ENCODE measurements at regions not wholly inside any gene's neighbourhood (a gene's known extent, or its start where the extent isn't known, plus 50 kb on each side); places are given as distances from the start of the nearest gene placed in this dataset.

- H3F3A ChIP-seq (ENCODE audit: insufficient read depth, low read length), result no peaks in the 10 kb centered on the region
- no peak overlapping the region for H3K9ac ChIP-seq (ENCODE audit: low read length)
- no peak for DNase-seq
- no peaks in the 10 kb centered on the region for H3K79me2 ChIP-seq (ENCODE audit: low read length)
- H3K4me3 ChIP-seq (ENCODE audit: low read length), result no peak overlapping the region
- TF ChIP-seq CTCF (IDR thresholded peaks at IDR 0.05; ENCODE audit: low read length) (no peak), EZH2phosphoT487 (IDR thresholded peaks at IDR 0.05; ENCODE audit: low read length) (no peak), EZH2 (optimal IDR thresholded peaks at IDR 0.05; ENCODE audit: low read depth, low read length) (no peak)
- H3K27ac ChIP-seq (ENCODE audit: low read length), result no peak overlapping the region
- no peaks in the 10 kb centered on the region for H4K20me1 ChIP-seq (ENCODE audit: insufficient read depth, low read length)
- no peak overlapping the region for H3K4me2 ChIP-seq (ENCODE audit: low read depth, low read length)
- no peaks in the 10 kb centered on the region for H3K4me1 ChIP-seq (ENCODE audit: low read length)
- H3K9me2 ChIP-seq (replicated peaks; ENCODE audit: insufficient read depth, low read length), result no peaks in the 10 kb centered on the region
- no peaks in the 10 kb centered on the region for H3K36me3 ChIP-seq (replicated peaks; ENCODE audit: insufficient read depth, low read length)
- no peak overlapping the region for H2AFZ ChIP-seq (ENCODE audit: low read length)
- no peaks in the 10 kb centered on the region for H3K9me3 ChIP-seq (replicated peaks; ENCODE audit: insufficient read depth, low read length)
- H3K27me3 ChIP-seq (replicated peaks; ENCODE audit: insufficient read depth, low read length), result no peaks in the 10 kb centered on the region
These were observed 355.8 kb downstream of the CCDC85A start for GRCh38 chr2:56539618-56540017.

GRCh38 chr2:56540467-56540866 lies 356.7 kb downstream of the CCDC85A start:
- no peaks in the 10 kb centered on the region for H3K27me3 ChIP-seq (replicated peaks; ENCODE audit: insufficient read depth, low read length)
- no peaks in the 10 kb centered on the region for H3K4me1 ChIP-seq (ENCODE audit: low read length)
- no peaks in the 10 kb centered on the region for H3K9me3 ChIP-seq (replicated peaks; ENCODE audit: insufficient read depth, low read length)
- H3K9ac ChIP-seq (ENCODE audit: low read length), result no peak overlapping the region
- H3K79me2 ChIP-seq (ENCODE audit: low read length), result no peaks in the 10 kb centered on the region
- no peak for DNase-seq
- no peak overlapping the region for H2AFZ ChIP-seq (ENCODE audit: low read length)
- no peak overlapping the region for H3K4me2 ChIP-seq (ENCODE audit: low read depth, low read length)
- no peaks in the 10 kb centered on the region for H3F3A ChIP-seq (ENCODE audit: insufficient read depth, low read length)
- TF ChIP-seq EZH2 (optimal IDR thresholded peaks at IDR 0.05; ENCODE audit: low read depth, low read length) (no peak), EZH2phosphoT487 (IDR thresholded peaks at IDR 0.05; ENCODE audit: low read length) (no peak), CTCF (IDR thresholded peaks at IDR 0.05; ENCODE audit: low read length) (no peak)
- no peaks in the 10 kb centered on the region for H3K36me3 ChIP-seq (replicated peaks; ENCODE audit: insufficient read depth, low read length)
- H3K9me2 ChIP-seq (replicated peaks; ENCODE audit: insufficient read depth, low read length), result no peaks in the 10 kb centered on the region
- no peak overlapping the region for H3K27ac ChIP-seq (ENCODE audit: low read length)
- H3K4me3 ChIP-seq (ENCODE audit: low read length), result no peak overlapping the region
- no peaks in the 10 kb centered on the region for H4K20me1 ChIP-seq (ENCODE audit: insufficient read depth, low read length)

- H3K27ac ChIP-seq (ENCODE audit: low read length), result no peak overlapping the region
- H3K4me2 ChIP-seq (ENCODE audit: low read depth, low read length), result no peak overlapping the region
- DNase-seq, result no peak
- no peaks in the 10 kb centered on the region for H4K20me1 ChIP-seq (ENCODE audit: insufficient read depth, low read length)
- no peak overlapping the region for H3K9ac ChIP-seq (ENCODE audit: low read length)
- no peaks in the 10 kb centered on the region for H3K9me3 ChIP-seq (replicated peaks; ENCODE audit: insufficient read depth, low read length)
- H3K4me3 ChIP-seq (ENCODE audit: low read length), result no peak overlapping the region
- no peaks in the 10 kb centered on the region for H3F3A ChIP-seq (ENCODE audit: insufficient read depth, low read length)
- TF ChIP-seq EZH2phosphoT487 (IDR thresholded peaks at IDR 0.05; ENCODE audit: low read length) (no peak), CTCF (IDR thresholded peaks at IDR 0.05; ENCODE audit: low read length) (no peak), EZH2 (optimal IDR thresholded peaks at IDR 0.05; ENCODE audit: low read depth, low read length) (no peak)
- H3K9me2 ChIP-seq (replicated peaks; ENCODE audit: insufficient read depth, low read length), result no peaks in the 10 kb centered on the region
- H3K36me3 ChIP-seq (replicated peaks; ENCODE audit: insufficient read depth, low read length), result no peaks in the 10 kb centered on the region
- H2AFZ ChIP-seq (ENCODE audit: low read length), result no peak overlapping the region
- H3K27me3 ChIP-seq (replicated peaks; ENCODE audit: insufficient read depth, low read length), result no peaks in the 10 kb centered on the region
- H3K4me1 ChIP-seq (ENCODE audit: low read length), result no peaks in the 10 kb centered on the region
- H3K79me2 ChIP-seq (ENCODE audit: low read length), result no peaks in the 10 kb centered on the region
These were observed 357.1 kb downstream of the CCDC85A start for GRCh38 chr2:56540916-56541315.
